ENCODE measurements at regions not wholly inside any gene's neighbourhood (a gene's known extent, or its start where the extent isn't known, plus 50 kb on each side); places are given as distances from the start of the nearest gene placed in this dataset.

- H3K27ac Mint-ChIP-seq, result no peak overlapping the region
- H3K27me3 Mint-ChIP-seq (ENCODE audit: low read depth), result peaks cover 7% of the 10 kb centered on the region
- H3K4me1 Mint-ChIP-seq, result peaks cover 9% of the 10 kb centered on the region
- TF ChIP-seq CTCF (IDR thresholded peaks at IDR 0.05; ENCODE audit: unreplicated experiment in 3 of 3), result peak in 2 of 3 experiments; percentile 16 to 18
- H3K4me3 Mint-ChIP-seq, result no peak overlapping the region
- H3K9me3 Mint-ChIP-seq, result no peaks in the 10 kb centered on the region
- no peaks in the 10 kb centered on the region for H3K36me3 Mint-ChIP-seq (ENCODE audit: low read depth)
Observed at GRCh38 chr7:47195641-47196040, 386.3 kb downstream of the TNS3 start.

GRCh38 chr7:47194516-47195057, 387.3 kb downstream of the TNS3 start:
- Mint-ChIP-seq H3K4me1 (peaks cover 9% of the 10 kb centered on the region), H3K9me3 (no peaks in the 10 kb centered on the region), H3K4me3 (no peak overlapping the region), H3K36me3 (ENCODE audit: low read depth) (no peaks in the 10 kb centered on the region), H3K27me3 (ENCODE audit: low read depth) (peaks cover 11% of the 10 kb centered on the region), H3K27ac (no peak overlapping the region)
- no peak for TF ChIP-seq CTCF (IDR thresholded peaks at IDR 0.05; ENCODE audit: unreplicated experiment in 3 of 3)

GRCh38 chr7:47192978-47193377, 388.9 kb downstream of the TNS3 start:
- Mint-ChIP-seq H3K36me3 (ENCODE audit: low read depth) (no peaks in the 10 kb centered on the region), H3K9me3 (no peaks in the 10 kb centered on the region), H3K4me3 (no peak overlapping the region), H3K27me3 (ENCODE audit: low read depth) (peaks cover 16% of the 10 kb centered on the region), H3K27ac (no peak overlapping the region), H3K4me1 (peaks cover 14% of the 10 kb centered on the region)
- no peak for TF ChIP-seq CTCF (IDR thresholded peaks at IDR 0.05; ENCODE audit: unreplicated experiment in 3 of 3)

- no peak overlapping the region for H3K4me3 Mint-ChIP-seq
Observed at GRCh38 chr7:47191876-47192291, 390.0 kb downstream of the TNS3 start.

GRCh38 chr7:47191316-47191715, 390.6 kb downstream of the TNS3 start:
- TF ChIP-seq CTCF (IDR thresholded peaks at IDR 0.05; ENCODE audit: unreplicated experiment in 3 of 3), result no peak
- Mint-ChIP-seq H3K4me1 (peaks cover 19% of the 10 kb centered on the region), H3K27me3 (ENCODE audit: low read depth) (peaks cover 18% of the 10 kb centered on the region), H3K4me3 (no peak overlapping the region), H3K9me3 (no peaks in the 10 kb centered on the region), H3K27ac (no peak overlapping the region), H3K36me3 (ENCODE audit: low read depth) (no peaks in the 10 kb centered on the region)

More at GRCh38 chr7:47191876-47192291, 390.0 kb downstream of the TNS3 start:
- peaks cover 18% of the 10 kb centered on the region for H3K27me3 Mint-ChIP-seq (ENCODE audit: low read depth)
- peaks cover 14% of the 10 kb centered on the region for H3K4me1 Mint-ChIP-seq
- TF ChIP-seq CTCF (IDR thresholded peaks at IDR 0.05; ENCODE audit: unreplicated experiment in 3 of 3), result no peak
- H3K36me3 Mint-ChIP-seq (ENCODE audit: low read depth), result no peaks in the 10 kb centered on the region
- H3K27ac Mint-ChIP-seq, result no peak overlapping the region
- no peaks in the 10 kb centered on the region for H3K9me3 Mint-ChIP-seq

- Mint-ChIP-seq H3K27ac (no peak overlapping the region), H3K27me3 (ENCODE audit: low read depth) (peaks cover 21% of the 10 kb centered on the region), H3K4me3 (no peak overlapping the region), H3K4me1 (peaks cover 17% of the 10 kb centered on the region), H3K36me3 (ENCODE audit: low read depth) (no peaks in the 10 kb centered on the region), H3K9me3 (no peaks in the 10 kb centered on the region)
- TF ChIP-seq CTCF (IDR thresholded peaks at IDR 0.05; ENCODE audit: unreplicated experiment in 3 of 3), result no peak
Observed at GRCh38 chr7:47190462-47190861, 391.4 kb downstream of the TNS3 start.

All from nephron (organoid).